K562 (cell line): ENCODE measurements at regions not wholly inside any gene's neighbourhood (a gene's known extent, or its start where the extent isn't known, plus 50 kb on each side); places are given as distances from the start of the nearest gene placed in this dataset.

Experiments used
- CREM ChIP-seq: IDR thresholded peaks from 2 replicates; pipeline ENCODE4 v1.6.1; 2014; ENCODE audit warnings: antibody characterized with exemption, low read depth
- CXXC5 ChIP-seq: fragments of 250-450 bp; sonication (Bioruptor Pico); IDR thresholded peaks from 2 replicates; pipeline ENCODE4 v1.8.0; 2022; ENCODE audit warnings: inconsistent platforms, mild to moderate bottlenecking, moderate library complexity
- E2F3 ChIP-seq: fragments of 250-450 bp; sonication (Bioruptor Pico); IDR thresholded peaks from 2 replicates; pipeline ENCODE4 v1.4.0; 2020; ENCODE audit warnings: mild to moderate bottlenecking
- EP300 ChIP-seq: IDR thresholded peaks from 2 replicates; pipeline ENCODE4 v1.6.1; 2012; ENCODE audit warnings: low read length, improper control_type of control experiment
- ESRRA ChIP-seq: fragments of 450-650 bp; IDR thresholded peaks from 2 replicates; pipeline ENCODE4 v1.6.1; 2014; ENCODE audit warnings: low read depth, mild to moderate bottlenecking, moderate library complexity, borderline replicate concordance
- HDAC3 ChIP-seq: fragments of 450-650 bp; IDR thresholded peaks from 2 replicates; pipeline ENCODE4 v1.6.1; 2018; ENCODE audit warnings: borderline replicate concordance, mild to moderate bottlenecking, moderate library complexity; ENCODE audit not compliant: partially characterized antibody
- HNRNPL ChIP-seq: fragments of 200-400 bp; formaldehyde crosslinking; IDR thresholded peaks from 2 replicates; pipeline ENCODE4 v1.6.1; 2017; ENCODE audit warnings: low read depth, mild to moderate bottlenecking, low read length
- JUN ChIP-seq, 2 experiments: sonication (generic) in 1 of 2; formaldehyde crosslinking in 1 of 2; IDR thresholded peaks; 2 replicates each; pipeline versions ENCODE4 v1.6.1 to v1.8.0; 2012 to 2022; ENCODE audit warnings: borderline replicate concordance in 2 of 2, mild to moderate bottlenecking in 2 of 2, improper control_type of control experiment in 1 of 2, low read depth in 1 of 2, low read length in 1 of 2, missing genetic modification reagents in 1 of 2
- MCM5 ChIP-seq: fragments of 450-650 bp; IDR thresholded peaks from 2 replicates; pipeline ENCODE4 v1.6.1; 2016; ENCODE audit warnings: low read depth
- NUFIP1 ChIP-seq: fragments of 450-650 bp; IDR thresholded peaks from 2 replicates; pipeline ENCODE4 v1.6.1; 2018; ENCODE audit not compliant: partially characterized antibody
- PCBP1 ChIP-seq: fragments of 200-400 bp; formaldehyde crosslinking; IDR thresholded peaks from 2 replicates; pipeline ENCODE4 v1.6.1; 2018; ENCODE audit warnings: mild to moderate bottlenecking, low read depth, low read length; ENCODE audit not compliant: poor library complexity, severe bottlenecking
- PML ChIP-seq: IDR thresholded peaks from 2 replicates; pipeline ENCODE4 v1.6.1; 2012; ENCODE audit warnings: low read length, inconsistent platforms
- PYGO2 ChIP-seq: fragments of 450-650 bp; IDR thresholded peaks from 2 replicates; pipeline ENCODE4 v1.6.1; 2016; ENCODE audit warnings: mild to moderate bottlenecking, missing genetic modification characterization, moderate library complexity, missing compliant biosample characterization
- RBM15 ChIP-seq: fragments of 200-400 bp; formaldehyde crosslinking; IDR thresholded peaks from 2 replicates; pipeline ENCODE4 v1.6.1; 2018; ENCODE audit warnings: mild to moderate bottlenecking, low read length, moderate library complexity; ENCODE audit not compliant: insufficient read depth
- RBM25 ChIP-seq: fragments of 200-400 bp; formaldehyde crosslinking; IDR thresholded peaks from 2 replicates; pipeline ENCODE4 v1.6.1; 2018; ENCODE audit warnings: low read length, low read depth, moderate library complexity; ENCODE audit not compliant: severe bottlenecking
- SOX6 ChIP-seq: fragments of 450-650 bp; IDR thresholded peaks from 2 replicates; pipeline ENCODE4 v1.6.1; 2014; ENCODE audit warnings: mild to moderate bottlenecking
- TSC22D4 ChIP-seq: fragments of 450-650 bp; IDR thresholded peaks from 2 replicates; pipeline ENCODE4 v1.6.1; 2016; ENCODE audit warnings: missing genetic modification characterization, missing biosample characterization, control low read depth
- XRCC4 ChIP-seq: IDR thresholded peaks from one replicate; pipeline ENCODE4 v1.6.1; 2011; ENCODE audit not compliant: insufficient read depth, insufficient read length; ENCODE audit errors: extremely low read depth
- ZKSCAN3 ChIP-seq: fragments of 250-450 bp; sonication (Bioruptor Pico); IDR thresholded peaks from 2 replicates; pipeline ENCODE4 v1.4.0; 2020
- ZZZ3 ChIP-seq: fragments of 450-650 bp; IDR thresholded peaks from 2 replicates; pipeline ENCODE4 v1.6.1; 2016; ENCODE audit warnings: antibody characterized with exemption, mild to moderate bottlenecking, moderate library complexity
- TF ChIP-seq, protein P1 (sequence below): fragments of 450-650 bp; IDR thresholded peaks from 2 replicates; pipeline ENCODE4 v1.6.1; 2016; ENCODE audit warnings: antibody characterized with exemption
- TF ChIP-seq, protein P2 (sequence below): fragments of 250-450 bp; sonication (Bioruptor Pico); IDR thresholded peaks from 2 replicates; pipeline ENCODE4 v1.8.0; 2021; ENCODE audit warnings: mild to moderate bottlenecking, moderate library complexity
- TF ChIP-seq, protein P3 (sequence below): IDR thresholded peaks from 2 replicates; pipeline ENCODE4 v1.6.1; 2011; ENCODE audit not compliant: insufficient read length; ENCODE audit errors: extremely low read depth

DNA sequence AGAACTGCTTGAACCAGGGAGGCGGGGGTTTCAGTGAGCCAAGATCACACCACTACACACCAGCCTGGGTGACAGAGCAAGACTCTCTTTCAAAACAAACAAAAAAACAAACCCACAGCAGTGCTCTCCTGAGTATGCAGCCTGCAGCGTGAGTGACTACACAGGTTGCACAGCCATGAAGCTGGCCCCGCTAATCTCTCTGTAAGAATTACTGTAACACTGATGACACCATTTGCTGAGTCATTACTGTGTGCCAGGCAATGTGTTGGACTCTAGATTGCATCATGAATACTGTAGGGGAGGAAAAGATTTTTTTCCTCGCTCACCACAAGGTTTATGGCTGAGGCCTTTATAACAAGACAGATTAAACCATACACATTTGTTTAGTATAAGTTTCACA, 118.6 kb upstream of the ATP8B1 start (continued):
- TF ChIP-seq, protein P1, sequence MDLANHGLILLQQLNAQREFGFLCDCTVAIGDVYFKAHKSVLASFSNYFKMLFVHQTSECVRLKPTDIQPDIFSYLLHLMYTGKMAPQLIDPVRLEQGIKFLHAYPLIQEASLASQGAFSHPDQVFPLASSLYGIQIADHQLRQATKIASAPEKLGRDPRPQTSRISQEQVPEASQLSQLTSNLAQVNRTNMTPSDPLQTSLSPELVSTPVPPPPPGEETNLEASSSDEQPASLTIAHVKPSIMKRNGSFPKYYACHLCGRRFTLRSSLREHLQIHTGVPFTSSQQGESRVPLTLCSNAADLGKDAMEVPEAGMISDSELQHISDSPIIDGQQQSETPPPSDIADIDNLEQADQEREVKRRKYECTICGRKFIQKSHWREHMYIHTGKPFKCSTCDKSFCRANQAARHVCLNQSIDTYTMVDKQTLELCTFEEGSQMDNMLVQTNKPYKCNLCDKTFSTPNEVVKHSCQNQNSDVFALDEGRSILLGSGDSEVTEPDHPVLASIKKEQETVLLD: no peak
- TF ChIP-seq E2F3 (CRISPR knock-in tag) (no peak), XRCC4 (no peak), ESRRA (no peak), RBM25 (peak; percentile 61), RBM15 (no peak), PYGO2 (no peak), TSC22D4 (tag) (no peak), NUFIP1 (no peak), MCM5 (no peak), HDAC3 (no peak), JUN (IDR thresholded peaks at IDR 0.05; ENCODE audit: borderline replicate concordance, low read depth, low read length) (peak; percentile 85; the same call in 1 of the 2 replicates), JUN (CRISPR knock-in tag; IDR thresholded peaks at IDR 0.05; ENCODE audit: borderline replicate concordance) (no peak), EP300 (peak; percentile 54), PCBP1 (no peak), PML (no peak), SOX6 (no peak), HNRNPL (no peak), CREM (peak; percentile 61; the same call in 1 of the 2 replicates), CXXC5 (0 out of 2 replicates have a peak, but pooled peaks have one; percentile 39), ZKSCAN3 (no peak), ZZZ3 (no peak)
- TF ChIP-seq, protein P2, sequence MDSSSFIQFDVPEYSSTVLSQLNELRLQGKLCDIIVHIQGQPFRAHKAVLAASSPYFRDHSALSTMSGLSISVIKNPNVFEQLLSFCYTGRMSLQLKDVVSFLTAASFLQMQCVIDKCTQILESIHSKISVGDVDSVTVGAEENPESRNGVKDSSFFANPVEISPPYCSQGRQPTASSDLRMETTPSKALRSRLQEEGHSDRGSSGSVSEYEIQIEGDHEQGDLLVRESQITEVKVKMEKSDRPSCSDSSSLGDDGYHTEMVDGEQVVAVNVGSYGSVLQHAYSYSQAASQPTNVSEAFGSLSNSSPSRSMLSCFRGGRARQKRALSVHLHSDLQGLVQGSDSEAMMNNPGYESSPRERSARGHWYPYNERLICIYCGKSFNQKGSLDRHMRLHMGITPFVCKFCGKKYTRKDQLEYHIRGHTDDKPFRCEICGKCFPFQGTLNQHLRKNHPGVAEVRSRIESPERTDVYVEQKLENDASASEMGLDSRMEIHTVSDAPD (CRISPR knock-in tag): no peak
- TF ChIP-seq, protein P3, sequence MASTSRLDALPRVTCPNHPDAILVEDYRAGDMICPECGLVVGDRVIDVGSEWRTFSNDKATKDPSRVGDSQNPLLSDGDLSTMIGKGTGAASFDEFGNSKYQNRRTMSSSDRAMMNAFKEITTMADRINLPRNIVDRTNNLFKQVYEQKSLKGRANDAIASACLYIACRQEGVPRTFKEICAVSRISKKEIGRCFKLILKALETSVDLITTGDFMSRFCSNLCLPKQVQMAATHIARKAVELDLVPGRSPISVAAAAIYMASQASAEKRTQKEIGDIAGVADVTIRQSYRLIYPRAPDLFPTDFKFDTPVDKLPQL: no peak
